OCI-LY7 (cell line): ENCODE measurements at regions not wholly inside any gene's neighbourhood (a gene's known extent, or its start where the extent isn't known, plus 50 kb on each side); places are given as distances from the start of the nearest gene placed in this dataset.

Experiments
- BruUV-seq: library from RNA; stranded (reverse); fragments of 400-500 nt; replicated peaks from 2 replicates; lab custom pipeline; 2021; lab: Mats Ljungman, UMichigan
- CTCF ChIA-PET: fragments of 300-600 bp; sonication (Branson Sonifier 250); formaldehyde crosslinking; loops from one replicate; lab custom pipeline; 2022; ENCODE audit warnings: antibody characterized with exemption; ENCODE audit not compliant: unreplicated experiment; lab: Charles Lee
- POLR2A ChIA-PET: fragments of 300-600 bp; sonication (Branson Sonifier 250); formaldehyde crosslinking; loops from one replicate; lab custom pipeline; 2022; ENCODE audit warnings: antibody characterized with exemption; lab: Charles Lee
- DNase-seq: peaks from one replicate; pipeline ENCODE4 v3.0.0-alpha.2; 2015; ENCODE audit warnings: low spot score
- H2AFZ ChIP-seq: fragments of 200-600 bp; sonication (generic), shearing (Covaris generic); 2 replicates; pipeline ENCODE4 v1.6.1; 2014; ENCODE audit warnings: mild to moderate bottlenecking, antibody characterized with exemption, low read length, moderate library complexity
- H3K27ac ChIP-seq: fragments of 200-600 bp; sonication (generic); 2 replicates; pipeline ENCODE4 v1.5.1; 2014; ENCODE audit warnings: mixed run types, low read depth, mild to moderate bottlenecking, moderate library complexity, low read length, inconsistent platforms; ENCODE audit not compliant: poor library complexity, severe bottlenecking
- H3K36me3 ChIP-seq: fragments of 200-600 bp; sonication (generic); 2 replicates; pipeline ENCODE4 v1.6.1; 2014; ENCODE audit warnings: mild to moderate bottlenecking, antibody characterized with exemption, low read length, moderate library complexity, mixed read lengths; ENCODE audit not compliant: insufficient read depth
- H3K4me1 ChIP-seq: fragments of 200-600 bp; sonication (generic); 2 replicates; pipeline ENCODE4 v1.5.1; 2014; ENCODE audit warnings: mild to moderate bottlenecking, low read length; ENCODE audit not compliant: insufficient read depth, poor library complexity, severe bottlenecking
- H3K4me2 ChIP-seq: fragments of 200-600 bp; sonication (generic); 2 replicates; pipeline ENCODE4 v1.6.1; 2014; ENCODE audit warnings: mild to moderate bottlenecking, low read length
- H3K4me3 ChIP-seq: fragments of 200-600 bp; sonication (generic); 2 replicates; pipeline ENCODE4 v1.5.1; 2014; ENCODE audit warnings: mild to moderate bottlenecking, low read depth, low read length; ENCODE audit not compliant: poor library complexity, severe bottlenecking
- H3K79me2 ChIP-seq: fragments of 200-600 bp; sonication (generic); 2 replicates; pipeline ENCODE4 v1.6.1; 2016; ENCODE audit warnings: low read depth, mild to moderate bottlenecking, low read length, moderate library complexity, mixed read lengths; ENCODE audit not compliant: insufficient read depth
- H3K9me2 ChIP-seq: fragments of 200-600 bp; sonication (generic); 2 replicates; pipeline ENCODE4 v1.6.1; 2016; ENCODE audit warnings: mild to moderate bottlenecking, low read length, mixed read lengths; ENCODE audit not compliant: insufficient read depth
- H3K9me3 ChIP-seq: fragments of 200-600 bp; sonication (generic); 2 replicates; pipeline ENCODE4 v1.6.1; 2014; ENCODE audit warnings: mild to moderate bottlenecking, mixed run types, low read length, mixed read lengths
- H4K20me1 ChIP-seq: fragments of 200-600 bp; sonication (generic); 2 replicates; pipeline ENCODE4 v1.6.1; 2014; ENCODE audit warnings: mild to moderate bottlenecking, antibody characterized with exemption, low read length, moderate library complexity, mixed read lengths; ENCODE audit not compliant: insufficient read depth
- CTCF ChIP-seq: fragments of 200-600 bp; sonication (generic); conservative IDR thresholded peaks from 2 replicates; pipeline ENCODE4 v1.5.1; 2014; ENCODE audit warnings: mild to moderate bottlenecking, antibody characterized with exemption, low read length, moderate library complexity, mixed read lengths
- EZH2phosphoT487 ChIP-seq: fragments of 200-600 bp; sonication (generic); IDR thresholded peaks from 2 replicates; pipeline ENCODE4 v1.6.1; 2018; ENCODE audit warnings: low read depth, borderline replicate concordance, mild to moderate bottlenecking, mixed run types, antibody characterized with exemption, low read length, moderate library complexity, mixed read lengths
- intact Hi-C: fragments of 100-400 bp; cut with micrococcal nuclease; formaldehyde crosslinking; loops from one replicate; pipeline ENCODE4 v1.10.0; 2022; ENCODE audit not compliant: unreplicated experiment

GRCh38 chr2:15882761-15883497 is 57.4 kb upstream of the MYCN start:
- CTCF ChIA-PET = no interaction called here
- intact Hi-C loops = no loop called here

GRCh38 chr2:15883684-15884083 is 56.7 kb upstream of the MYCN start:
- Histone ChIP-seq H3K4me1 (no peaks in the 10 kb centered on the region), H3K27ac (no peak overlapping the region), H3K36me3 (no peaks in the 10 kb centered on the region), H2AFZ (no peak overlapping the region), H4K20me1 (no peaks in the 10 kb centered on the region), H3K9me2 (no peaks in the 10 kb centered on the region), H3K4me2 (no peak overlapping the region), H3K79me2 (no peaks in the 10 kb centered on the region), H3K4me3 (no peak overlapping the region), H3K9me3 (no peaks in the 10 kb centered on the region)
- intact Hi-C loops = no loop called here
- TF ChIP-seq CTCF = no peak
- no peak for TF ChIP-seq EZH2phosphoT487
- ChIA-PET POLR2A (interaction anchor here (0.7 kb wide), 1 partner anchor 18 kb away, joined by 3 read pairs; no protein-coding TSS in a partner anchor), CTCF (no interaction called here)
- DNase-seq = no peak
- no TSS peak for BruUV-seq

More at GRCh38 chr2:15882761-15883497, 57.4 kb upstream of the MYCN start:
- Histone ChIP-seq H3K36me3 (no peaks in the 10 kb centered on the region), H3K4me2 (no peak overlapping the region), H3K79me2 (no peaks in the 10 kb centered on the region), H3K9me3 (no peaks in the 10 kb centered on the region), H4K20me1 (no peaks in the 10 kb centered on the region), H3K27ac (no peak overlapping the region), H3K4me3 (no peak overlapping the region), H2AFZ (no peak overlapping the region), H3K4me1 (no peaks in the 10 kb centered on the region), H3K9me2 (no peaks in the 10 kb centered on the region)
- TF ChIP-seq EZH2phosphoT487 (no peak), CTCF (no peak)
- no peak for DNase-seq
- BruUV-seq = no TSS peak
- POLR2A ChIA-PET = interaction anchor here (0.6 to 0.9 kb wide), 2 partner anchors 472 to 1338 kb away, joined by 3 read pairs; no protein-coding TSS in a partner anchor

GRCh38 chr2:15884790-15885189 is 55.6 kb upstream of the MYCN start:
- ChIA-PET POLR2A (interaction anchor here (0.7 kb wide), 1 partner anchor 9 kb away, joined by 3 read pairs; no protein-coding TSS in a partner anchor), CTCF (no interaction called here)
- Histone ChIP-seq H3K36me3 (no peaks in the 10 kb centered on the region), H4K20me1 (no peaks in the 10 kb centered on the region), H3K79me2 (no peaks in the 10 kb centered on the region), H3K4me1 (no peaks in the 10 kb centered on the region), H3K27ac (no peak overlapping the region), H3K4me2 (no peak overlapping the region), H3K9me3 (no peaks in the 10 kb centered on the region), H2AFZ (no peak overlapping the region), H3K9me2 (no peaks in the 10 kb centered on the region), H3K4me3 (no peak overlapping the region)
- TF ChIP-seq CTCF (no peak), EZH2phosphoT487 (no peak)
- no peak for DNase-seq
- BruUV-seq = no TSS peak
- intact Hi-C loops = no loop called here
